Fibroblast of lung (primary cell): ENCODE measurements at regions not wholly inside any gene's neighbourhood (a gene's known extent, or its start where the extent isn't known, plus 50 kb on each side); places are given as distances from the start of the nearest gene placed in this dataset.

Experiments used
- CTCF ChIP-seq, 2 donors: IDR thresholded peaks in 1 of 2; conservative IDR thresholded peaks in 1 of 2; 1 replicate in 1 of 2; 2 replicates in 1 of 2; pipeline ENCODE4 v1.5.1; 2011 to 2012; ENCODE audit warnings: low read length in 2 of 2, control low read depth in 1 of 2, inconsistent platforms in 1 of 2, low read depth in 1 of 2, mild to moderate bottlenecking in 1 of 2
- EZH2 ChIP-seq: IDR thresholded peaks from 2 replicates; pipeline ENCODE4 v1.5.1; 2012; ENCODE audit warnings: low read length, control low read depth, mild to moderate bottlenecking; ENCODE audit errors: missing control alignments

DNA sequence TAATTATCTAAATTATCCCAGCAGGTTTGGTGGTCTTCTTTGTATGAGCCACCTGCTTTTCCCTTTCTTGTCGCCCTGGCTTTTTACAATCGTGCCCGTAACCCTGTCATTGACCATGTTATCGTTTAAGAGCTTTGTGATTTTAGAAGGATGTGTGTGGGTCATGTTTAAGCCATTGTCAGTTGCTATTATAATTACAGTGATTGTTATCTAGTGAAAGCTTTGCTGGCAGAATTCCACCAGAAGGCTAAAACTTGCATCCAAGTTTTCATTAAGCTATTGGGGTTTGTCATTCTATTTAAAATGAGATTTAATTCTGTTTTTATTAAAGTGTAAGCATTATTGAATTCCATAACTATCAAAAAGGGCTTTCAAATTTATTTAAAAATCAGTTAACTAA lies 354.2 kb upstream of the TMEM229A start:
- no peak for TF ChIP-seq CTCF (conservative IDR thresholded peaks at IDR 0.05 in 1 of 2, IDR thresholded peaks at IDR 0.05 in 1 of 2; ENCODE audit: low read depth in 1 of 2, low read length in 2 of 2)
- no peak for TF ChIP-seq EZH2
